Iris pigment epithelial cell (primary cell): ENCODE measurements at regions not wholly inside any gene's neighbourhood (a gene's known extent, or its start where the extent isn't known, plus 50 kb on each side); places are given as distances from the start of the nearest gene placed in this dataset.

Experiments used
- DNase-seq: peaks from one replicate; pipeline ENCODE4 v3.0.0-alpha.2; 2011; ENCODE audit warnings: low read depth

DNA sequence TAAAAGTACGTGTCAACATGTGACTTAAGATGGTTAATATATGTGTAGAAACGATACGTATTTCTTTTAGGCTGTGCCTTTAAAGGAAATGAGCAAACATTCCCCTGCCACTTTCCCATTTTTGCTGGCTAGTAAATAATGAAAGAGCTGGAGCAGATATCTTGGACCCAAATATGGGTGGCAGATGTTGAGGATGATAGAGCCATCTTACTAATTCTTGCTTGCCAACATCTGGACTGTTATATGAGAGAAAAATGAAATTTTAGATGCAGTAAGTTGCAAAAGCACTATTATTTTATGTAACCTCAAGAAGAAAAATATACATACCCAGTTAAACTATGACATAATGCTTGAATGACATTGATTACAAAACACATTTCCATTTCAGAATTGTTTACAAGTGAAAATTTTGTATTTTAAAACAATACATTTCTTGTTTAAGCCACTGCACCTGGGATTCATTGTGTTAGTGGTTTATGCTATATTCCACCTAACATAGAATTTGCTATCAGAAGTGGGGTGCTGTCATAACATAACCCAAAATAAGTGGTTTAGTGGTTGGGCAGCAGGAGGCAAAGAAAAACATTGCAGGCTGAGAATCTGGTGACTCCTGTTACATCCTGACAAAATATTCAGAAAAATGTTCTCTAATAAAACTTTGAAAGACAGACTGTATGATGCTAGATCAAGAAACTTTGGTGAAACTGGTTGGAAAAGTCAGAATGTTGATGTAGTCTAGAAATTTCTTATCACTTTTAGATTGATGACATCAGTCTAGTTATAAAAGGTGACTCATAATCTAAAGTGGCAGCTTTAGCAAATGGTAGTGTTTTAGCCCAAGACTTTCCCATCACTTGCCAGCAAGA, 305.0 kb downstream of the PTEN start:
- DNase-seq, result no peak

GRCh38 chr10:88169037-88169319, 305.6 kb downstream of the PTEN start:
- DNase-seq, result no peak

GRCh38 chr10:88170628-88171027, 307.2 kb downstream of the PTEN start:
- no peak for DNase-seq

GRCh38 chr10:88172159-88172558, 308.7 kb downstream of the PTEN start:
- DNase-seq, result no peak

GRCh38 chr10:88174391-88174790, 311.0 kb downstream of the PTEN start:
- DNase-seq, result no peak

DNA sequence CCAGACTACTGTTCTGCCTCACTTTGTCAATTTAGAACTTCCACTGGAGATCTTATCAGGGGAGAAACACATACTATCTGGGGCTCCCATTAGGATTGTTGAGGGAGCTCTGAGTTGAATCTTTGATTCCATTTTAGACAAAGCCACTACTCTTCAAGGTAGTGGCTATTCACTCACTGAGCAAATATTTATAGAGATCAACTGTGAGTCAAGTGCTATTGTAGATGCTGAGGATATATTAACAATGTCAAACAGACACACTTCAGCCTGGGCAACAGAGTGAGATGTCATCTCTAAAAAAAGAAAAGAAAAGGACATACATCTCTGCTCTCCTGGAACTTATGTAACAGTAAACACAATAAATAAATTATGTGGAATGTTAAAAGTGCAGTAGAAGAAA, 315.3 kb downstream of the PTEN start:
- DNase-seq, result no peak

DNA sequence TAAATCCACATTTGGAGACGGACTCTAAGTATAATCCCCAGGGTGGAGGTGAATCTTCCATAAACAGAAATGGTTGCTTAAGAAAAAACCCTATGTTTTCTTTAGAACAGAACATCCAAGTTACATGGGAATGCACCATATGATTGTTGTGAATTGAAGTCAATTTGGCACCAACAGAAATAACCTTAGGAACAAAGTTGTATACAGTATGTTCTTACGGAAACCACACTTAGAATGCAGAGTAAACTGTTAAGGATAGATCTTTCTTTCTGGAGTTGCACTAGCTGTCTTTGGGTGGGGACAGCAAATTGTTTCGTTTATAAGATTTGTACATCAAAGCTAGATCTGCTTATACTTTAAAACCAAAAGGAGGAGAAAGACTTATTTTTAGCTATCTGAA, 316.4 kb downstream of the PTEN start:
- no peak for DNase-seq

GRCh38 chr10:88181902-88182600, 318.6 kb downstream of the PTEN start:
- no peak for DNase-seq

DNA sequence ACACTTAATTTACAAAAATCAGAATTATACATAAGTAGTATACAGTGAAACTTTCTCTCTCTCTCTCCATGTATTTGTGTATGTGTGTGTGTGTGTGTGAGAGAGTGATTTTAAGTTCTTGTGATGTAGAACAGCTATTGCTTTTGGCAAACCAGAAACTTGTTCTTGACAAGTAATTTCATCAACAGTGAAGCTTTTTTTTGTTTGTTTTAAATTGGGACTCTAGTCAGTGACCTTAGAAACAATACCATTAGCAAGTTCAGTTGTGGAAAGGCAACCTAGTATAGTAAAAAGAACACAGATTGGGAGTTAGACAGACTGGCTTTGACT, 319.1 kb downstream of the PTEN start:
- DNase-seq, result no peak

- DNase-seq, result no peak
Measured at GRCh38 chr10:88184543-88185297, 321.3 kb downstream of the PTEN start.

DNA sequence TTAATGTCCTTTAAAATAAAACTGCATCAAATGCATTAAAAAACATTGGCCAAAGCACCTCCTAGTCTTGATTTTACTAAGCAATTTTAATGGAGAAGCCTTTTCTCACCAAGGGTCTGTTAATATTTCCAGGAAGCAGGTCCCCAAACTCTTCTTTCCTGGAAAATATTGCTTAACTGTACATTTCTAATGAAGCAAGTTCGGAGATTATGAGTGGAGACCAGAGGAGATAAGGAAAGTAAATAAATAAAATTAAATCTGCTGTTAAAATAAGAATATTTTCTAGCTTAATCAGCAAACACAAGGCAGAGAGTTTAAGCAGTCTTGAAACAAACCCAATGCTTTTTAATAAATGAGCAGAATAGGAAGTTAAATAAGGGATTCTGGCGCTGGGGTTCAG, 322.4 kb downstream of the PTEN start:
- DNase-seq, result peak; percentile 31

DNA sequence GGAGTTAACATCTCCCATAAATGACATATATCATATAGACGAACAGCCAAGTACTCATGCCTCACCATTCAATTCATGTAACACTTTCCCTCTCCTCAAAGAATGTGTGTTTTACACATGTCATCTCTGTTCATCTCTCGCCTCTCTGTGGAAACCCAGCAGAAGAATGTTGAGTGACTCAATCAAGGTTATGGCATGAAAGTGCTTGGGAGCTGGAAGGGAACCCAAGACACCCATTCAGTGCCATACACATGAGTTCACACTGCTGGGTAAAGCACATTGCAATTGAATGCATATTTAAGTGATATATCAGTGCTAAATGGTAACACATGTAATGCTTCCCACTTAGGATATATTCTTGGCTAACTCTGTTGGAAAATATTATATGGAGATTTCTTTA, 322.9 kb downstream of the PTEN start:
- DNase-seq, result peak; percentile 88

DNA sequence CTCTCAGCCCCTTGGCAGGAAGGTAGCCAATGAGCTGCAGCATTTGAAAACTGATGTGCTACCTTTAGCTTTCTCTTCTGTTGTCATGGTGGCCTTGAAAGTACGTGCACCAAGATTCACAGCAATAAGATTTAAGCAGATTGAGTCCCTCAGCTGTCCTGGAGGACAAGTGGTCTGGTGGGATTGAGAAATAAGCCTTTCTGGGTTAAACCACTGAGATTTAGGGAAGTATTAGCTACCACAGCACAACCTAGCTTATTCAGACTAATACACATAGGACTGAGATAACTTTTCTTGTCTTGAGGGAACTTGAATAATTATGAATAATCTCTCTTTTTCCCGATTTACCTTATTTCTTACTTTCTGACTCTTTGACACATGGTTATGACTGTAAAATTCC, 324.0 kb downstream of the PTEN start:
- no peak for DNase-seq

DNA sequence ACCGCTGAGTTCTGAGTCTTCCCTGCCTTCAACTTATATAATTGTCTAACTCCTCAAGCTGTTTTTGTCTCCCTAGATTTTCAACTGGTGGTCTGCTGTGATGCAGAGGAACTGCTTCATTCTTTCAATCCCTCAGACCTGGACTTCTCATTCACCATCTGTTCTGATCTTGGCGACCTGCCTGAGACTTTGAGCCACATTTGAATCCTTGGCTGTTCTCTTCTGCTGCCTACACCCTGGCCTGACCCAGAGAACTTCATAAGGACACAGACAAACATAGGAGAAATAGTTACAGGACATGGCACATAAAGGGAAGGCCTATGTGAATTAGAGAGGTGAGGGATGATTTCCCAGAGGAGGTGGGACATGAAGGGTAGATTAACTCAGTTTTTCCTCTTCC, 326.7 kb downstream of the PTEN start:
- DNase-seq, result no peak

- DNase-seq, result no peak
Measured at GRCh38 chr10:88190540-88191235, 327.3 kb downstream of the PTEN start.

DNA sequence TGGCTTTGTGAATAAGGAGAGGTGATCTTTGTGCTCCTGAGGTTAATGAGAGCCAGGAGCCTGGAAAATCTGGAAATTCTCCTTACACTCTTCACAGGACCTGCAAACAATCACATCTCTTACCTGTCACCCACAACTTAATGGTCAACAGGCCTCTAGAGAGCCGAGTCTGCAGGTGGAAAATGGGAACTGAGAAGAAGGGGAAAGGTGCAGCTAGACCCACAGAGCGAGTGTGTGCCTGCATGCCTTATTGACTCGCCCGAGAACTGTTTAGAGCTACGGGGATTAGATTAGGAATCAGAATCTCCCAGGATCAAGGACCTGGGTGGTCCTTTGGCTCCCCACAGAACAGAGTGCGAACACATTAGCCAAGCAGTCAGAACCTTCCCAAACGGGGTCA, 329.6 kb downstream of the PTEN start:
- no peak for DNase-seq

- DNase-seq, result no peak
Measured at GRCh38 chr10:88194041-88194887, 330.8 kb downstream of the PTEN start.

DNA sequence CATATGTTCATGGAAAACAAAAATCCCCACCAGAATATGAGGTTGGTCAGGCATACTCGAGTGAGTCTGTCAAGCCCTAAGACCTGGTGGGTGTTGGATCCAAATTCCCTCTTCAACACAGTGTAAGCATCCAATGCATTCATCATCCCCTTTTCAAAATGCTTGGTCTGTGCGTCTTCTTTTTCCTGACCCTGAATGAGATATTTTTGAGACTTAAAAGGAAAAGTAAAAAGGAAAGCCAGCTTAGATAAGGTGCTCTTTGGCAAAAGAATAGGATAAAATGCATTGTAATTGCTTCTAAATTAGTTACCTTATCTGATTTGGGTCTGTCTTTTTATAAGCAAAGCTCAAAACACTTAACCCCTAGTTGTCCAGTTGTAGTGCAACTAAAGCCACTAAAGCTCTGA, 331.5 kb downstream of the PTEN start:
- no peak for DNase-seq

DNA sequence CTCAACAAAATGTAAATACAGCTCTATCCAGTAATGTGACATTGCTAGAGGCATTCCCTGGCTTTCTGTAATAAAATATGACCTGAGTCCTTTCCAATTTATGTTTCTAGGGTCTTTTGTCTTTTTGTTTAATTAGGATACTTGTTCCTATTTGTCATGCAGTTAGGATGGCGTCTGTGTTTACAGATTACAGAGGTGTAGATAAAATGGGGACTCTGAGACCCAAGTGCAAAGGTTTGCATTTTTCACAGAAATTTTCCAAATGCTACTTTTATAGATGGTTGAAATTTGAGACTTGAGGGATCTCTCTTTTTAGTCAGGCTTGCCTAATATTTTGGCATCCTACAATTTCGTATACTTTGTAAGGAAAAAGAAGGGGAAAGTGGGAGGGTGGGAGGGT, 332.4 kb downstream of the PTEN start:
- no peak for DNase-seq

DNA sequence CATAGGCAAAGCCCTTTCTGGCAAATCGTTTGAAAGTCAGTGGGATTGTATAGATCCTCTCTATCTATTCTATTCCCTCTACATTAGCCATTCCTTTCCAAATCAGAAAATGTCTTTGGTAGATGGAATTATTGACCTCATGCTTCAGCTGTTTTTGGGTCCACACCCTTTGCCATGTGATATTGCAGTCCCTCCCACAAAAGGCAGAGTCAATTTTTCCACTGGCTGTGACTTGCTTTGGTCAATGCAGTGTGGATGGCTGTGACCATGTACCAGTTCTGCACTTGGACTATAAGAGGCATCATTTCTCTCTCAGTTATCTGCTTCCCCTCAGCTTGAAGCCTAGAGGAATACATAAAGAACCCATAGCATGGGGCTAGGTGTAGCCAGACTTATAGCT, 332.9 kb downstream of the PTEN start:
- no peak for DNase-seq

DNA sequence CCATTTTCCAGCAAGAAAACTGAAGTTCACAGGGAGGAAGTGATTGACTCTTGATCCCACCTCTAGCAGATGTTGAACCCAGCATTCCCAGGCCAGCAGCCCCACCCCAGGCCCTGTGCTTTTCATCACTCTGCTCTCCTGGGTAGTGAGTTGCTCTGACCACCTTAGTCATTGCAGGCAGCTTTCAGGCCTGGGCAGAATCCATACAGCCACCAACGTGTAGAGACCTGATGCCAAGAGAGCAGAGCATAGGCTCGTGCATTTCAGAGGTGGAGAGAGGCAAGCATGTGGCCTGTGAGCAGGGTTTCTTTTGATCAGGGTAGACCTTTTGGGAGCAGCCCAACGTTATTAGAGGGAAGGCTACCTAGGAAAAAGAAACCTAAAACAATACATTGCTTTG, 334.6 kb downstream of the PTEN start:
- no peak for DNase-seq
